IPS-15b (cell line): ENCODE measurements at regions not wholly inside any gene's neighbourhood (a gene's known extent, or its start where the extent isn't known, plus 50 kb on each side); places are given as distances from the start of the nearest gene placed in this dataset.

Source experiments
- H3K27me3 ChIP-seq: one replicate; pipeline ENCODE4 v1.6.1; 2013; ENCODE audit warnings: low read length; ENCODE audit not compliant: control insufficient read depth, insufficient read depth
- H3K36me3 ChIP-seq: one replicate; pipeline ENCODE4 v1.6.1; 2013; ENCODE audit warnings: low read length; ENCODE audit not compliant: control insufficient read depth, insufficient read depth
- H3K4me1 ChIP-seq: one replicate; pipeline ENCODE4 v1.6.1; 2013; ENCODE audit warnings: mild to moderate bottlenecking, low read length; ENCODE audit not compliant: control insufficient read depth, insufficient read depth
- H3K4me3 ChIP-seq: one replicate; pipeline ENCODE4 v1.5.1; 2013; ENCODE audit warnings: low read depth, low read length
- H3K9ac ChIP-seq: one replicate; pipeline ENCODE4 v1.6.1; 2013; ENCODE audit warnings: low read depth, mild to moderate bottlenecking, low read length
- H3K9me3 ChIP-seq: one replicate; pipeline ENCODE4 v1.6.1; 2013; ENCODE audit warnings: mild to moderate bottlenecking, low read length; ENCODE audit not compliant: control insufficient read depth, insufficient read depth

DNA sequence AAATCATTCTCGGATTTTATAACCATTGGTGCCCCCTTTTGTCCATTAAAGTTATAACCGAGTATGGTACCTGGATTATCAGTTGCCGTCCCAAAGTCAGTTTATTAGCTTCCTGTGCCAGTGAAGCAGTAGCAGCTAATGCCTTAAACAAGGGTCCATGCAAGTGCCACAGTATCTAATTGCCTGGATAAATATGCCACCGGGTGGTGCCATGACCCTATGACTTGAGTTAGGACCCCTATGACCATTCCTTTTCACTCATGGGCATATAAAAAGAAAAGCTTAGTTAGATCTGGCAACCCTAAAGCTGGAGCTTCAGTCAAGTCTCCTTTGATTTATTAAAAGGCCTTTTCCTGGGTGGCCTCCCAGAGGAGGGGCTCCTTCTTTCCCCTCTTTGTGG is 1314.6 kb downstream of the TMEM121 start:
- no peaks in the 10 kb centered on the region for H3K27me3 ChIP-seq
- no peaks in the 10 kb centered on the region for H3K36me3 ChIP-seq
- H3K4me3 ChIP-seq, result no peak overlapping the region
- no peak overlapping the region for H3K9ac ChIP-seq
- peaks cover 32% of the 10 kb centered on the region for H3K9me3 ChIP-seq
- H3K4me1 ChIP-seq, result no peaks in the 10 kb centered on the region

DNA sequence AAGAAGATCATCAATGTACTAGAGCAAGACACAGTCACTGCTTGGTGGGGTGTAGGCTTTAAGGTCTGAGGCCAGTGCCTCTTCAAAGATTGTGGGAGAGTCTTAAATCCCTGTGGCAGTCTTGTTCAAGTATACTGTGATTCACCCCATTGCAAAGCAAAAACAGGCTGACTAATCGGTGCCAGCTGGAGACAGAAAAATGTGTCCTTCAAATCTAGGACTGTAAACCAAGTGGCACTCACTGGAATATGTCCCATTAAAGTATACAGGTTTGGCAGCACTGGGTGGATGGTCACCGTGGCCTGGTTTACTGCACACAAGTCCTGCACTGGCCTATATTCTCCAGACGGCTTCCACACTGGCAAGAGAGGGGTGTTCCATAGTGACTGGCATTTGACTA is 1315.3 kb downstream of the TMEM121 start:
- H3K9ac ChIP-seq, result no peak overlapping the region

DNA sequence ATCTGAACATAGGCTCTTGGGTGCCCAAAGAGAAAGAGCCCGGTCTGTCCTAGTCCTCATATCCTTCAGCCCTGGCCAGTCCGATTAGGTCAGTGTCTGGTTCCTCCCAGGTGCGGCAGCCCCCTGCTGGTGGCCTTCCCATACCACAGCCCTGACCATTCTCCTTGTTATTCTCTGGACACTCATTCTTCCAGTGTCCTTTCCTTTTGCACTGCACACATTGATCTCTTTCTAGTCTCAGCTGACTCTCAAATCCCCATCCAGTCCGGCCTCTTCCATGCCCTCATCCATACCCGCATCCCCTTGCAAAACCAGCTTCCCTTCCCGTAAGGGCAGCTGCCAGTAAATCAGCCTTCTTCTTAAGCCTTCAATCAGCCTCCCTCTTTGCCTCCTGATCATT is 1316.3 kb downstream of the TMEM121 start:
- H3K36me3 ChIP-seq, result no peaks in the 10 kb centered on the region
- no peaks in the 10 kb centered on the region for H3K4me1 ChIP-seq
- no peaks in the 10 kb centered on the region for H3K27me3 ChIP-seq
- peaks cover 22% of the 10 kb centered on the region for H3K9me3 ChIP-seq
- no peak overlapping the region for H3K9ac ChIP-seq
- H3K4me3 ChIP-seq, result no peak overlapping the region

More for the DNA sequence above, 1315.3 kb downstream of the TMEM121 start:
- H3K4me1 ChIP-seq, result no peaks in the 10 kb centered on the region
- no peak overlapping the region for H3K4me3 ChIP-seq
- no peaks in the 10 kb centered on the region for H3K27me3 ChIP-seq
- no peaks in the 10 kb centered on the region for H3K36me3 ChIP-seq
- H3K9me3 ChIP-seq, result peaks cover 30% of the 10 kb centered on the region

DNA sequence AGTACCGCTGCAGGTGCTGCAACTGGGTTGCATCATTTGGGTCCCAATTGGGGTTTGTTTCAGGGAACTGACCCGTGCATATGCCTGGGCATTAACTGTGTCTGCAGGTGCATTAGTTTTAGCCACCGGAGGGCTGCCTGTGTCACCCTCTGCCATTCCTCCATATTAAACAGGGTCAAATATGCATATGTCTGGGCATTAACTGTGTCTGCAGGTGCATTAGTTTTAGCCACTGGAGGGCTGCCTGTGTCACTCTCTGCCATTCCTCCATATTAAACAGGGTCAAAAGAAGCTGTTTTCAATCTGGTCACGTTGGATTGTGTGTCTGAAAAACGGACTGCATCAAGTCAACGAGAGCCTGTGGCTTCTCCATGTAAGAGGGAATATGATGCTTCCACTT is 1317.0 kb downstream of the TMEM121 start:
- no peaks in the 10 kb centered on the region for H3K27me3 ChIP-seq
- peaks cover 19% of the 10 kb centered on the region for H3K9me3 ChIP-seq
- no peak overlapping the region for H3K4me3 ChIP-seq
- H3K36me3 ChIP-seq, result no peaks in the 10 kb centered on the region
- H3K9ac ChIP-seq, result no peak overlapping the region
- H3K4me1 ChIP-seq, result no peaks in the 10 kb centered on the region

DNA sequence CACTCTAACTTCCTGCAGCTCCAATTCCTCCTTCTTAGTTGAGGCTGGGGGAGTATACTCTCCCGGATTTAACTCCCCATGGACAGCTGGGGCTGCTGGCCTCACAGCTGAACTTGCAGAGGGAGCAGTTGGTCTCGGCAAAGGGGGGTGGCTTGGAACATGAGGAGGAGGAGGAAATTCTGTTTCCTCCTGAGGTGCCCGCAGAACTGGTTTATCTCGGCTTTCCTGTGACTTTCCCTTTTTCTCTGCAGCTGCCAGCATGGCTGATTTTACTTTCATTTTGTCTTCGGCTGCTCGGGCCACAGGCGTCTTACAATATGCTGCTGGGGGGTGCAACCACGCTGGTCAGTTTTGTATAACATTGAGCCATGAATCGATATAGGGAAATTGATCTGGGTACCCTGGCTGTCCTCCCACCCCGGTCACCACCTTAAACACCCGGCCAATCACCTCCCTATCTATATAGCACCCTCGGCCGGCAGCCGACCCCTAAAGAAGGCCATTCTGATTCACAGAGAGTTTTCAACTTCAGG is 1317.6 kb downstream of the TMEM121 start:
- H3K4me3 ChIP-seq, result no peak overlapping the region
- peaks cover 20% of the 10 kb centered on the region for H3K9me3 ChIP-seq
- no peaks in the 10 kb centered on the region for H3K27me3 ChIP-seq
- H3K4me1 ChIP-seq, result no peaks in the 10 kb centered on the region
- no peak overlapping the region for H3K9ac ChIP-seq
- H3K36me3 ChIP-seq, result no peaks in the 10 kb centered on the region

DNA sequence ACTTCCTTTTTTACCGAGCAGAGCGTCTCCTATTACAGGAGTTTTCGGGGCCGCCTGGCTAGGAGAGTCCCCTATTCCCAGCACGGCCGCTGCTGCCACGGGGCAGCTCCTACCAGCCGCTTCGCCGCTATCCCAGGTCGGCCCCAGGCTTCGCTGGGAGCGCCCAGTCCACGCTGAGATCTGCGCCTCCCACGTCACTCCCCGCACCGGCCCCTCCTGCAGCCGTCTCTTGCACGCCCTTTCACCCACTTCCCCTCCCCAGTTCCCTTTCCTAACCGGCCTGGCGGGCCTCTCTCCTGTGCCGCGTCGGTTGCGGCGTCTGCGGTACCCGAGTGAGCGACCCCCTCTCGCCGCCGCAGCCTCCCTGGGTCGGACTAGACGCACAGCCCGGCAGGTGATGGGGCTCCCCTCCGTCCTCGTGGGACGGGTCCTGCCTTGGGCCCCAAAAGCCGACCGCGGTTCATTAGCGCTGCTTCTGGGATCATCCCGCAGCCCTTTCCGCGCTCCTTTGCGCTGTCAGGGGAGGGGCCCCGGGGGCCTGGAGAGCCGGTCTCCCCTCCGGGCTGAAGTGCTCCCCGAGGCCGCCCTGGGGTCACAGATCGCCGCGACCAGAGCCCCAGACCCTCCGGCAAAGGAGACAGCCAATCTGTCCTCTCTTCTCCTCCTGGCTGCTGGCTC is 1318.4 kb downstream of the TMEM121 start:
- Histone ChIP-seq H3K9ac (no peak overlapping the region), H3K36me3 (no peaks in the 10 kb centered on the region), H3K27me3 (no peaks in the 10 kb centered on the region), H3K4me1 (no peaks in the 10 kb centered on the region), H3K9me3 (peaks cover 20% of the 10 kb centered on the region), H3K4me3 (no peak overlapping the region)

DNA sequence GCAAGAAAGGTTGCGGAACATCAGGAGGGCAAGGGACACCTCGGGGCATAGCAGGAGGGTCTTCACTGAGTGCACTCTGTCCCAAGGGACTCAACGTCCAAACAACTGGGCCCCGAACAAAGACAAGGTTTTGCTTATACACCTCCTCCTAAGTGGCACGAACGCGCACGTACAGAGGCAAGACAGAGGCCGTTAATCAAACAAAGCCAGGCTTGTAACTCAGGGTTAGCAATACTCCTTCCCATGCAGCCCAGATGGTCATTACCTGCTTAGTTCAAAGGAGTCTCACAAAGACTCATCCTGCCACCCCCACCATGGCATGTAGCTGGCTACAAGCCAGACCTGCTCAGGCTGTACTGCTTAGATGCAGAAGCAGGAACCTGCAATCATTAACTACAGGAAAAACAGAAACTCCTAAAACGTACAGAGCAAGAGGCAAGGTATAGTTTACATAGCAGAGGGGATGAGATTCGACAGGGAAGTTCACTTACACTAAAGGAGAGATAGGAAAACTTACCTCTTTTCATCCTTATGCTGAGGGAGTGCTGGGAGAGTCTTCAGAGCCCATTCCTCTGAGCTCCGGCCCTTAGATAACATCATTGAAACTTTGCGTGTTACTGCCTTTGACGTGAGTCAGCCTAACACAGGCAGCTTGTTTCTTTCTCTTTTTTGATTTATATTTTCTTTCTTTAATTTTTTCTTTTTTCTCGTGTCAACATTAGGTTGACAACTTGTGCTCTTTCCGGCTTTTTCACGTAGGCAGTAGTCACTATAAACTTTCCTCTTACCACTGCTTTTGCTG is 1319.1 kb downstream of the TMEM121 start:
- H3K4me3 ChIP-seq, result no peak overlapping the region
- no peaks in the 10 kb centered on the region for H3K27me3 ChIP-seq
- H3K4me1 ChIP-seq, result no peaks in the 10 kb centered on the region
- H3K9me3 ChIP-seq, result peaks cover 20% of the 10 kb centered on the region
- H3K9ac ChIP-seq, result no peak overlapping the region
- H3K36me3 ChIP-seq, result no peaks in the 10 kb centered on the region

DNA sequence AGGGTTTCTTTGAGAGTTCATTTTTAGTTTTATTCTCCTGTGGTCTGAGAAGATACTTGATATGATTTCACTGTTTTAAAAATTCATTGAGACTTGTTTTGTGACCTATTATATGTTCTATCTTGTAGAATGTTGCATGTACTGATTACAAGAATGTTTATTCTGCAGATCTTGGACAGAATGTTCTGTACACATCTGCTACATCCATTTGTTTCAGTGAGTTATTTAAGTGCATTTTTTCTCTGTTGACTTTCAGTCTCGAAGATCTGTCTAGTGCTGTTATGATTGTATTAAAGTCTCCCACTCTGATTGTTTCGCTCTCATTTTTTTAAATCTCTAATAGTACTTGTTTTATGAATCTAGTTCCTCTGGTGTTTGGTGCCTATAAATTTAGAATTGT is 1319.8 kb downstream of the TMEM121 start:
- Histone ChIP-seq H3K4me3 (no peak overlapping the region), H3K36me3 (no peaks in the 10 kb centered on the region), H3K9ac (no peak overlapping the region), H3K9me3 (peaks cover 20% of the 10 kb centered on the region), H3K4me1 (no peaks in the 10 kb centered on the region), H3K27me3 (no peaks in the 10 kb centered on the region)

DNA sequence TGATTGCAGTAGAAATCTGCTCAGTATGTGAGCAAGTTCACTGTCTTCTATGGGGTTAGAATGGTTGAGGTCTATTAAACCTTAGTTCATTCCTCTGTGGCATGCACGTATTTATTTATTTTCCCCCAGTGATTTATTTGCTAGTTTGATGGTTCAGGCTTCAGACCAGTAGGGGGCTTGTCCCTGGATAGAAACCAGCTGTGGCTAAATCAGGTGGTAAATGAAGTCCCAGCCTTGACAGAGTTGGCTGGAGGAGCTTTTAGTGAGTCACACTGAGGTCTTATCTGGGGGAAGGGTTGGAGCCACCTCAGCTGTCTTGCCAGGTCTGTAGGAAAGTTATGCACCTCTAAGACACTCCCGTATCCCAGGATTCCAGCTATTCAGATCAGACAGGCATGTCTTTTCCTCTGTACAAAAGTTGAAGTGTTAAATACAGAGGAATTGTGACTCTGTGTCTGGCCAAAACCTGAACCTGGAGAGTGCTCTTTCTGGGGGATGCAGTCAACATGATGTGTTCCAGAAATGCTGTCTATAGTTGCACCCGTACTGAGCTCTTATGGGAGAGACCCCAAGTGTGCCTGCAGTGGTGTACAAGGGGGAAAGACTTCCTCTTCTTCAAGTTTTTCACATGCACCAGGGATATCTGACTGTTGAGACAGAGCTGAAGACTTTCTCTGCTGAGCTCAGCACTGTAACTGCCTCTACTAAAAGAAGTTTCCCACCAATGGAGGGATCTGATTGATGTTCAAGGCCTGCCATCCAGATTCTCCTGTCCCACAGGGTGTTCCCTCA is 1322.1 kb downstream of the TMEM121 start:
- H3K9ac ChIP-seq, result no peak overlapping the region
- H3K27me3 ChIP-seq, result no peaks in the 10 kb centered on the region
- H3K4me3 ChIP-seq, result no peak overlapping the region
- H3K36me3 ChIP-seq, result no peaks in the 10 kb centered on the region
- no peaks in the 10 kb centered on the region for H3K4me1 ChIP-seq
- H3K9me3 ChIP-seq, result peaks cover 16% of the 10 kb centered on the region

DNA sequence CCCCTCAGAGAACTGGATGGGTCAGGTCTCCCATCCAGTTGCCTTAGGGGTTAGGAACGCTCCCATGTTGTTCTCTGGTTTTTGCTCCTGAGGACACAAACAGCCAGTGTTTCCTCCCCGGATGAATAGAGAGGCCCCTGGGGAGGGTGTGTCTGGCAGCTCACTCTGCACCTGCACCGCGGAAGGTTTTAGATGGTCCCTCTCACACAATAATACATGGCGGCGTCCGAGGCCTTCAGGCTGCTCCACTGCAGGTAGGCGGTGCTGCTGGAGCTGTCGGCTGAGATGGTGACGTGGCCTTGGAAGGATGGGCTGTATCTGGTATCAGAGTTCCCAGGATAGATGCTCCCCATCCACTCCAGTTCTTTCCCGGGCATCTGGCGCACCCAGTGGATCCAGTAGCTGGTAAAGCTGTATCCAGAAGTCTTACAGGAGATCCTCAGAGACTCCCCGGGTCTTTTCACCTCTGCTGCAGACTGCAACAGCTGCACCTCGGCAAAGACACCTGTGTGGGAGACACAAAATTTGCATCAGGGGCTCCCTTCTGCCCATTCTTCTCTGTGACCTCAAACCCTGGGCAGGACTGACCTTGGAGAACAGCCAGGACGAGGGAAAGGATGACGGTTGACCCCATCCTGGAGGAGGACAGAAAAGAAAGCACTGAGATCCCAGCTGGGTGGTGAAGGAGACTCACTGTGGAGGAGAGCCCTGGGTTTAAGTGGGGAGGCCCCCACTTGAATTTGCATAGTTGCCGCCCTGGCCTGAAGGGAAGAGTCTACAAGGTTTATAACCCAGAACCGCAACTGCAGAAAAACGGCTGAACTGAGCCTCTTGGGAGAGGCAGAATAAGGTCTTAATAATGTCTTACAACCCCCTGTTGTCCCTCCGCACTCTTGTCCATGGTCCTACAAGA is 1324.8 kb downstream of the TMEM121 start:
- Histone ChIP-seq H3K4me1 (no peaks in the 10 kb centered on the region), H3K36me3 (no peaks in the 10 kb centered on the region), H3K9me3 (peaks cover 7% of the 10 kb centered on the region), H3K9ac (no peak overlapping the region), H3K4me3 (no peak overlapping the region), H3K27me3 (no peaks in the 10 kb centered on the region)
